Hepatocyte (in vitro differentiated cells): ENCODE measurements at regions not wholly inside any gene's neighbourhood (a gene's known extent, or its start where the extent isn't known, plus 50 kb on each side); places are given as distances from the start of the nearest gene placed in this dataset.
"Not testable (repeated sequence)": the region's sequence is repeated elsewhere in the genome, so short reads cannot be mapped to it uniquely, and the experiment has no call there.

Experiments
- CTCF ChIP-seq: fragments of 200-600 bp; sonication (generic); IDR thresholded peaks from 2 replicates; pipeline ENCODE4 v1.5.1; 2016; ENCODE audit warnings: antibody characterized with exemption, mild to moderate bottlenecking; ENCODE audit not compliant: poor library complexity
- EZH2phosphoT487 ChIP-seq: fragments of 200-600 bp; sonication (generic); IDR thresholded peaks from one replicate; pipeline ENCODE4 v1.6.1; 2018; ENCODE audit warnings: antibody characterized with exemption, mild to moderate bottlenecking, low read depth, moderate library complexity; ENCODE audit not compliant: unreplicated experiment, severe bottlenecking

- TF ChIP-seq CTCF, result peak; percentile 51
- not testable (repeated sequence) for TF ChIP-seq EZH2phosphoT487
Measured at GRCh38 chr1:585992-586391, 100.5 kb downstream of the OR4F16 start.
